ENCODE measurements at regions not wholly inside any gene's neighbourhood (a gene's known extent, or its start where the extent isn't known, plus 50 kb on each side); places are given as distances from the start of the nearest gene placed in this dataset.
A peak's percentile ranks its signal among the peaks of the same experiment; 100 is the strongest.
"Not testable (repeated sequence)": the region's sequence is repeated elsewhere in the genome, so short reads cannot be mapped to it uniquely, and the experiment has no call there.

- peak; percentile 25 for DNase-seq
These were observed 143.5 kb upstream of the MAMLD1 start for GRCh38 chrX:150219374-150220185.

- no peak for DNase-seq
These were observed 139.7 kb upstream of the MAMLD1 start for GRCh38 chrX:150223176-150224015.

- DNase-seq, result no peak
These were observed 138.4 kb upstream of the MAMLD1 start for GRCh38 chrX:150224676-150225075.

DNA sequence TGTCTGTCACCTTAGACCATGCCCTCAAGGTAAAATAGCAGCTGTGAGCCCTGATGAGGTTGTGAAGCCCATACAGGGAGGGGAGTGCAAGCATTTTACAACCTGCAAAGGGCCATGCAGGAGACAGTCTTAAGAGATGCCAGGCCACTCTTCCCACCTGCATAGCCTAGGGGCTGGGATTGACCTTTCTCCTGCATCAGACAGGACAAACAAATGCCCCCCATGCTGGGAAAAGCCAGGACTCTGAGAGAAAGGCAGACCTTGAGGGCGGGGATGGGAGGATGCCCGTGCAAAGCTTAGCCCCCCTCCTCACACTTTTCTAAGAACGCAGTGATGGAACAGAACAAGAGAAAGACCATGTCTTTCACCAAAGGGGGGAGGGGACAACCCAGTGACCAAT, 137.9 kb upstream of the MAMLD1 start:
- DNase-seq, result no peak

GRCh38 chrX:150225756-150226155, 137.4 kb upstream of the MAMLD1 start:
- no peak for DNase-seq

DNA sequence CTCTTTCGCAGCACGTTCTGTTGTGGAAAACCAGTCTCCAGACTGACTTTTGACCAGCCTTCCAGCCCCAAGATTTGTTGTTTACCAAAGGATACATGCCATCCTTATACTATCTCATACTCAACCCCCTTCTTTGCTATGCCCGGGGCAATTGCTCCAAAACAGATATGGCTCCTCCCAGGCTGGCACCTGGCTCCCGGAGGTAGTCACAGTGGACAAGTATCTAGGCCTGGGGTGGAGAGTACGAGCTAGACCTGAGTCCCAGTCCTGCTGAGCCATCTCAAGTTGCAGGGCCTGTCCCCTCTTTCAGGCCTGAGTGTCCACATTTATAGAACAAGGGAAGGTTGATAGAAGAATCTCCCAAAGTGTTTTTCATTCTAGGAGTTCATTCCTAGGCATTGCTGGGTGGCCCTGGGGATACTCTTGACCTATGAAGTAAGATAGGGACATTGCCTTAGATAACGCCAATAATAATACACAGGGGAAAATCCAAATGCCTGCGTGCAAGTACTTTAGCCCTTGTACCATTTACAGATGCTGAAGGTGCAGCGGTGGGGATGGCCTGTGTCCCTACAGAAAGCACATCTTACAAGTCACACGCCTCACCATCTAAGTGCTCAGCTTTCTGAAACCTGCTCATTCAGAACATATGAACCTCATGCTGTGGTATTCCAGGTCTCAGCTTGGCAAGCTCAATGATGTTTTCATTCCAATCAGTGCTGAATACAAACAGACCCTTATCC, 136.7 kb upstream of the MAMLD1 start:
- DNase-seq, result no peak

- no peak for DNase-seq
These were observed 135.7 kb upstream of the MAMLD1 start for GRCh38 chrX:150227321-150227860.

DNA sequence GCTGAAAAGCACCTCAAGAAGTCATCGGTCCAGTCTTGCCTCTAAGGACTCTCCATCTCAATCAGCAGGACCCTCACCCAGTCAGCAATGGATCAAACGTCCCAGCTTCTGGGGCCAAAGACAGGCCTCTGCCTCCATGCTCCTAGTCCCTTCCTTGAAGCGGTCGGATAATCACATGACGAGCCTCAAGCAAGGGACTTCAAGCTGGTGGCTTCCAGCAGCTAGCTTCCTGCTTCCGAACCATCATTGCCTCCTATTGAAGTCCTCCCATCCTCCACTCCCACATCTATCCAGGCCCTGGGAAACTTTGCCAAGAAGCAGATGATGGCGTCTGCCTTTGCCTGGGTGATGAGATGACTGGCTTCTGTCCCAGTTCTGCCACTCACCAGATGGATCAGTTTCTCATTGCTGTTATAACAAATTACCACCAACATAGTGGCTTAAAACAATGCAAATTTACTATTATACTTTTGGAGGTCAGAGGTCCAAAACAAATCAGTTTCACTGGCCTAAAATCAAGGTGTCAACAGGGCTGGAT, 135.2 kb upstream of the MAMLD1 start:
- no peak for DNase-seq

DNA sequence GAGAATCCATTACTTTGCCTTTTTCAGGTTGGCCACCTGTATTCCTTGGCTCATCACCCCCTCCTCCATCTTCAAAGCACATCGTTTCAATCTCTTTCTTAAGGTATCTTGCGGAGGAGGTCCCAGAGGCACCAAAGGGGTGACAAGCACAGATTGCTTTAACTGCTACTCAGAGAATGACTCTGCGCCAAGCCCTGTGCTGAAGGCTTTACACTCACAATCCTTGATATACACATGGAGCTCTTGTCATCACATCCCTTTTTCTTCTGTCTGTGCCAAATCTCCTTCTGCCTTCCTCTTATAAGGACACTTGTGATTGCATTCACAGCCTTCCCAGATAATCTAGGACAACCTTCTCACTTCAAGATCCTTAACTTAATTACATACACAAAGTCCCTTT, 134.7 kb upstream of the MAMLD1 start:
- DNase-seq, result no peak

GRCh38 chrX:150229030-150229429, 134.1 kb upstream of the MAMLD1 start:
- no peak for DNase-seq

DNA sequence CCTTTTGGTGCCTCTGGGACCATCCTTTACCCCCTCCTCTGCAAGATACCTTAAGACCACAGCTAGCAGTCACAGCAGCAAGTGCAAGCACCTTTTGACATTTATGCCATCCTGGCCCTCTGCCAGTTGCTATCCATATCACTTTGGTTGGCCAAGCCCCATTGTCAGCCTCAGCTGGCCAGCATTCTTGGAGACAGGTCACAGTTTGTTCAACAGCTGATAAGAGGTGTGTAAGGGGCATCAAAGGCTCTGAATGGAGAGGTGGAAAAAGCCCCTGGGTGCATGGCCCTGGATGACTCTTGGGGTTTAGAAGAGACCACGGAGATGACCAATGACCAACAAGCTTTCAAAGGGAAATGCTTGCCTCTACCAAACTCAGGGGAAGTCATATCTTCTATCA, 133.6 kb upstream of the MAMLD1 start:
- no peak for DNase-seq

- DNase-seq, result not testable (repeated sequence)
These were observed 132.2 kb upstream of the MAMLD1 start for GRCh38 chrX:150230952-150231351.

GRCh38 chrX:150231368-150231767, 131.7 kb upstream of the MAMLD1 start:
- not testable (repeated sequence) for DNase-seq

DNA sequence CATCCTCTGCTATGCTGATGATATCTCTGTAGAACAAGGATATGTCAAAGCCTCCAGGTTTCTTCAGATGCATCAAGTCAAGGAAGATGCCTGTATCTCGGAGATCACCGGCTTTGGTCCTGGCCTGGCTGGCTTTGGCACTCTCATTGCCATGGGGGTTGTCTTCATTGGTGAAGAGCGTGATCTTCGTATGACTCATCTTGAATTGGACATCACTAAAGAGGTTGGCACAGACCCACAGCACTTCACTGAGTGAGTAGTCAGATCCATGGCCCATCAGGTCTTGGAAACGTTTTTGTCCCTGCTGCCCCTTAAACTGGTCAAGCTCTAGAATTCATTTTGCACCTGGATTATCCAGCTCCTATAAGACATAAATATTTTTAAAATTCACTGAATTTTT, 130.9 kb upstream of the MAMLD1 start:
- not testable (repeated sequence) for DNase-seq

- peak; percentile 79 for DNase-seq
These were observed 129.0 kb upstream of the MAMLD1 start for GRCh38 chrX:150234126-150234525.

- peak; percentile 30 for DNase-seq
These were observed 126.8 kb upstream of the MAMLD1 start for GRCh38 chrX:150236327-150236726.

DNA sequence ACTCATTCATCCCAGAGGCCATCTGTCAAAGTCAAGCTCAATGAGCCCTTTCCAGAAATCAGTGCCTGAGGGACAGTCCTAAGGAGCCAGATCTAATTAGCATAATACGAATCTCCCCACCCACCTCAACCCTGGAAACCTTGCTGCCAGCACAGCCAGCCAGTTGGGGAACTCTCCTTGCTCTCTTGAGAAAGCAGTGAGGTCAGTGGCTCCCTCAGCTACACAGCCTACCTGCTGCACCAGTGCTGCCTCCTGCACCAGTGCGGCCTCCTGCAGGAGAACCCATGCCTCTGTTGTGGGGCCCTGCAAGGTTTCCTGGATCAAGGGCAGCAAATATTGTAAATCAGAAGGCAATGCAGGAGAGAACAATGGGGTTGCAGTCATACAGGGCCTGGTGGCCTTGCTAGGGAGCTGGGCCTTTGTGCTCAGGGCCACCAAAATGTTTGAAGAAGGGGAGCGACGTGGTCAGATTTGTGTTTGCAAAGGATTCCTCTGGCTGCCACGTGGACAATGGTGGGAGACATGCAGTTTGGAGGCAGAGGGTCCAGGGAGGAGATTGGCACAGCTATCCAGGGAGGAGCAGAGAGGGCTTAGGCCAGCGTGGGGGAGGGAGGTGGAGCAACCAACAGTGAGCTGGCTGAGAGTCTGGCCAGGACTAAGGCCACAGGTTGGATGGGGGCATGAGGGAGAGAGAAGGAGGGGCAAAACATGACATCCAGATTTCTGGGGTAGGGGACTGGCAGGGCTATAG, 124.3 kb upstream of the MAMLD1 start:
- no peak for DNase-seq

GRCh38 chrX:150239946-150240642, 123.0 kb upstream of the MAMLD1 start:
- no peak for DNase-seq

DNA sequence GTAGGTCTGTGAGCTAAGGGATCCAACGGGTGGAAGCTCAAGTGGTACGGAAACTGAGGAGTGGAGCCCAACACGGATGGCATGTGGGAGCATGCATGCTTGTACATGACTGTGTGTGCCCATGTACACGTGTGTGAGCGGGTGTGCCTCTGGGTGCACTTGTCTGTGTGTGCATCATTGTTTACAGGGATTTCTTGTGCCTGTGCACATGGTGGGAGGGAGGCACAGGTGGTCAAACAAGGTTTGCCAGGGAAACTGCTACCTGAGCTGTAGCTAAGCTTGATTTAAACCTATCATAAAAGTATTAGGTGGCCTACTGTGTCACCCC, 122.5 kb upstream of the MAMLD1 start:
- DNase-seq, result no peak

DNA sequence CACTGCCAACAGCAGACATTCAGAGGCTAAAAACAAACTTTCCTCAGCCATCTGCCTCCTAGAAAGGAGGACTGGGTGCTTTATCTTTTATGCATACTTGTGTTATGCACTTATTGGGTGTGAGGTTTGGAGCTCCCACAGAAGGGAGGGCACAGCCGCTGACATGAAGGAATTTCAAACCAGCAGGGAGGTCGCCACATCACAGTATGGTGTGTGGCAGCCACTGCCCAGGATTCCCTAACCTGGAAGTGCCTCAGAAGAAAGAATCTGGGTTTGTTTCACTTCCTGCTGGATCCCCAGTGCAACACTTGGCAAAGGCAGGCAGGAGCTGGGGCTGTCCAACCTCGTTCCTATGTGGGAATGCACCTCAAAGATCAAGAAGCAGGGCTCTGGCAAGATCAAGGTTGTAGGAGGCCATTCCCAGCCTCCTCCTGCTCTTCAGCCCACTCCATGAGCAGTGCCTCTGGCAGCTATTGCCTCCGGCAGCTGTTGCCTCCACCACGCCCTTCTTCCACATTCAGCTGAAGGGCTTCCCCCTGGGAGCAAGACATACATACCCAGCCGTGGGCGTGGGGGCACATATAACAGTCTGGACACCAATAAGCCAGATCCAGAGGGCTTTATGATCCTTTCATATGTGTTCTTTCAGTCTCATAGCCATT, 109.0 kb upstream of the MAMLD1 start:
- no peak for DNase-seq

- no peak for DNase-seq
These were observed 108.2 kb upstream of the MAMLD1 start for GRCh38 chrX:150254909-150255308.

All from fibroblast of skin of right biceps (primary cell).